MM.1S (cell line): ENCODE measurements at regions not wholly inside any gene's neighbourhood (a gene's known extent, or its start where the extent isn't known, plus 50 kb on each side); places are given as distances from the start of the nearest gene placed in this dataset.

Experiments
- EZH2 ChIP-seq: fragments of 300-600 bp; sonication (generic); optimal IDR thresholded peaks from 2 replicates; pipeline ENCODE3; 2017; ENCODE audit warnings: low read depth, mild to moderate bottlenecking, antibody characterized with exemption, low read length, mixed read lengths
- TF ChIP-seq, protein P1 (sequence below): fragments of 300-600 bp; sonication (generic); IDR thresholded peaks from 2 replicates; pipeline ENCODE4 v1.5.1; 2016; ENCODE audit warnings: antibody characterized with exemption, low read length, mixed read lengths

- TF ChIP-seq, protein P1, sequence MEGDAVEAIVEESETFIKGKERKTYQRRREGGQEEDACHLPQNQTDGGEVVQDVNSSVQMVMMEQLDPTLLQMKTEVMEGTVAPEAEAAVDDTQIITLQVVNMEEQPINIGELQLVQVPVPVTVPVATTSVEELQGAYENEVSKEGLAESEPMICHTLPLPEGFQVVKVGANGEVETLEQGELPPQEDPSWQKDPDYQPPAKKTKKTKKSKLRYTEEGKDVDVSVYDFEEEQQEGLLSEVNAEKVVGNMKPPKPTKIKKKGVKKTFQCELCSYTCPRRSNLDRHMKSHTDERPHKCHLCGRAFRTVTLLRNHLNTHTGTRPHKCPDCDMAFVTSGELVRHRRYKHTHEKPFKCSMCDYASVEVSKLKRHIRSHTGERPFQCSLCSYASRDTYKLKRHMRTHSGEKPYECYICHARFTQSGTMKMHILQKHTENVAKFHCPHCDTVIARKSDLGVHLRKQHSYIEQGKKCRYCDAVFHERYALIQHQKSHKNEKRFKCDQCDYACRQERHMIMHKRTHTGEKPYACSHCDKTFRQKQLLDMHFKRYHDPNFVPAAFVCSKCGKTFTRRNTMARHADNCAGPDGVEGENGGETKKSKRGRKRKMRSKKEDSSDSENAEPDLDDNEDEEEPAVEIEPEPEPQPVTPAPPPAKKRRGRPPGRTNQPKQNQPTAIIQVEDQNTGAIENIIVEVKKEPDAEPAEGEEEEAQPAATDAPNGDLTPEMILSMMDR, result no peak
- TF ChIP-seq EZH2, result no peak
Observed at GRCh38 chr6:56790414-56790813, 147.7 kb upstream of the DST start.
